HG03575 (cell line): ENCODE measurements at regions not wholly inside any gene's neighbourhood (a gene's known extent, or its start where the extent isn't known, plus 50 kb on each side); places are given as distances from the start of the nearest gene placed in this dataset.
"Not testable (repeated sequence)": the region's sequence is repeated elsewhere in the genome, so short reads cannot be mapped to it uniquely, and the experiment has no call there.

Source experiments
- ATAC-seq: cut with Tn5 transposase; IDR thresholded peaks from one replicate; pipeline ENCODE4 v1.9.1; 2021; ENCODE audit not compliant: unreplicated experiment, insufficient number of reproducible peaks, low FRiP score; ENCODE audit errors: extremely low read depth

GRCh38 chr2:41314511-41315070, 733.2 kb upstream of the PKDCC start:
- ATAC-seq: no peak

- no peak for ATAC-seq
These were observed 728.4 kb upstream of the PKDCC start for GRCh38 chr2:41319437-41319836.

DNA sequence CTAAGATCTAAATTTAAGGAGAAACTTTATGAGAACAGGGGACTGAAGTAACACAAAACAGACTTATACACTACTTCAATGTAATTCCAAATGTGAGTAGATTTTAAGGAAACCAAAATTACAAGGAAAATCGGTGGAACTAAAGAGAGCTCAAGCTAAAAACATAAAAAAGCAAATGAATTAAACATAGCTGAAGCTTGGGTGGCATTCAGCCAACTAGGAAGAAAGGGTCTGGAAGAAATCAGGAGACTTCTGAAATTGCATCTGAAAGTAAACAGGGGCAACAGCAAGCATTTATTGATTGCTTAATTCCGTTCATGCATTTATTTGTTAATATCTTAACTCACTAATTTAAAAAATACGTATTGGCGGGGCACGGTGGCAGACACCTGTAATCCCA, 727.3 kb upstream of the PKDCC start:
- no peak for ATAC-seq

- no peak for ATAC-seq
These were observed 726.5 kb upstream of the PKDCC start for GRCh38 chr2:41321351-41321750.

DNA sequence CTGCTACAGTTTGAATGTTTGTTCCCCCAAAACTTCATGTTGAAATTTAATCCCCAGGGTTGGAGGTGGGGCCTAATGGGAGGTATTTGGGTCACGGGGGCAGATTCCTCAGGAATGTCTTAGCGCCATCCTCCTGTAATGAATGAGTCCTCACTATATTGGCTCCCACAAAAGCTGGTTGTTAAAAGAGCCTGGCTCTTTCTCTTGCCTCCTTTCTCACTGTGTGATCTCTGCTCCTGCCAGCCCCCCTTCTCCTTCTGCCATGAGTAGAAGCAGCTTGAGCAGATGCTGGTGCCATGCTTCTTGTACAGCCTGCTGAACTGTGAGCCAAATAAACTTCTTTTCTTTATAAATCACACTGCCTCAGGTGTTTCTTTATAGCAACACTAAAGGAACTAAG, 721.0 kb upstream of the PKDCC start:
- ATAC-seq: no peak

DNA sequence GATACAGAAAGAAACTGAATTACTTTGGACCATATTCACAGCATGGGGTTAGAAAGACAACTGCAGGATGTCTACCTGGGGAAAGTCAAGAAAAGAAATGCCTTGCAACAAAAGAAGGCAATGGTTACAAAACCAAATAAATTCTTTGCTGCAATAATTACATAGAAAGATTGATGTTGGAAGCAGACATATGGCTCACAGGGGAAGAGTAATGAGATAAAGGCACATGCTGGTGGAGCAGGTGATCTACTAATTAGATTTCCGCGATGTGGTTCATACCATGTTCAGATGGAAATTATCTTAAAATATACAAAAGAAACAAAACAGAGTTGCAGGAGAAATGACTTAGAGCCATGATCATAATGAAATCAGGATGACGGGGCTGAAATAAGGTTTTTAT, 718.8 kb upstream of the PKDCC start:
- ATAC-seq: no peak

DNA sequence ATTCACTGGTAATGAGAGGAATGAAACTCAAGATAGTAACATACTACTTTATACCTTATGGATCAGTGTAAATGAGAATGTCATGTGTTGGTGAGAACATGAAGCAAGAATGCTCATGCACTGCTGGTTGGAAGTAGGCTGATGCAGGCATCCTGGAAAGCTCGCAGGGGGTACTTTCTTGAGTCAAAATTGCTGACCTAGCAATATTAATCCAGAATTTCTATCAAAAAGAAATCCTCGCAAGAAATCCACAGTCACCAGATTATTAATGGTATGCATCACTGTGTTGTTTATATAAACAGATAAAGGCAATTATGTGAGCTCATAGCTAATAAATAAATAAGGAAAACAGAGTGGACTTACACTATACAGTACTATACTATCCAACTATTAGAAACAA, 713.7 kb upstream of the PKDCC start:
- no peak for ATAC-seq

GRCh38 chr2:41335573-41335972, 712.2 kb upstream of the PKDCC start:
- not testable (repeated sequence) for ATAC-seq

DNA sequence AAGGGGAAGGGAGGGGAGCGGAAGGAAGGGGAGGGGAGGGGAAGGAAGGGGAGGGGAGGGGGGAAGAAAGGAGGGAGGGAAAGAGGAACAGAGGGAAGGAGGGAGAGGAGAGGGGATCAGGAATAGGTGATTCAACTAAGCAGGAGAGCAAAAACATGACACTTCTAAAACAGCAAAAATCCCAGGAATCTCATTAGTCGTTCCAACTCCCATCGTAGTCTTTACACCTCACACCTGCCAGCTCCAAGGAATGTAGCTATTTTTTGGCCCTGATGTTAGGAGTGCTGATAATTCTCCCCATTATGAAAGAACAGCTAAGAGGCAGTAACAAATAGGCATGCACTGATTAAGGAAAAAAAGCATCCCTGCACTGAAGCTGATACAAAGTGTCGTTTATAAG, 709.9 kb upstream of the PKDCC start:
- no peak for ATAC-seq

- ATAC-seq: no peak
These were observed 703.3 kb upstream of the PKDCC start for GRCh38 chr2:41344529-41344928.

GRCh38 chr2:41353060-41353459, 694.8 kb upstream of the PKDCC start:
- ATAC-seq: no peak

GRCh38 chr2:41355794-41356193, 692.0 kb upstream of the PKDCC start:
- no peak for ATAC-seq

- no peak for ATAC-seq
These were observed 683.0 kb upstream of the PKDCC start for GRCh38 chr2:41364842-41365241.

GRCh38 chr2:41375901-41376300, 671.9 kb upstream of the PKDCC start:
- no peak for ATAC-seq

- no peak for ATAC-seq
These were observed 670.0 kb upstream of the PKDCC start for GRCh38 chr2:41377837-41378236.

DNA sequence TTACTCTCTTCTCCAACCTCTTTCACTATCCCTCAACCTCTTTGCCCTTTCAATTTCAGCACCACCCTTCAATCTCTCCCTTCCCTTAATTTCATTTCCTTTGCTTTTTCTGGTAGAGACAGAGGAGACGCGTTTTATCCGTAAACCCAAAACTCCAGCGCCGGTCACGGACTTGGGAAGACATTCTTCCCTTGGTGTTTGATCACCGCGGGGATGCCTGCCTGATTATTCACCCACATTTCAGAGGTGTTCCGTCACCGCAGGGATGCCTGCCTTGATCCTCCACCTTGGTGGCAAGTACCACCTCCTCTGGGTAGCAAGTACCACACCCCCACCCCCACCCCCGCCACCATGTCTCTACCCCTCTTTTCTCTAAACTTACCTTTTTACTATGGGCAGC, 669.4 kb upstream of the PKDCC start:
- no peak for ATAC-seq

GRCh38 chr2:41379496-41380221, 668.2 kb upstream of the PKDCC start:
- no peak for ATAC-seq

GRCh38 chr2:41381701-41382100, 666.1 kb upstream of the PKDCC start:
- no peak for ATAC-seq

- ATAC-seq: no peak
These were observed 660.3 kb upstream of the PKDCC start for GRCh38 chr2:41387519-41387918.

- no peak for ATAC-seq
These were observed 654.2 kb upstream of the PKDCC start for GRCh38 chr2:41393621-41394020.

DNA sequence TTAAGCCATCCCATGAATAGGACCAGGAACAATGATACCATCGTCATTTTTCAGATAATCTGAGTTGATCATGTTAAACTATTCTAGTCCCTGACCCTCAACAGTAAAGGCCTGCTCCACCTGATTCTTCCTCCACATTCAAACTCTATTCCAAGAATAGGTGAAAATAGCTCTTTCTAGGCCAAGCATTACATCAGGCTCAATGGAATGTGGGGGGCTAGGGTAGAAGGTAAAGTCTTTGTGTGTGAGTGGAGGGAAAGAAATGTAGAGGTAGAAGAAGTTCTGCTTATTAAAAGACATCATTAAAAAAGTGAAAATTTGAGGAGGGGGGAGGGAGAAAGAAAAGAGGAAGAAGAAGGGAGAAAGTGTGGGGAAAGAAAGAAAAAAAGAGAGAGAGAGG, 653.3 kb upstream of the PKDCC start:
- no peak for ATAC-seq
